SKM-1 treated with dmso at 0.1 percent for 144 hours (cell line): ENCODE measurements at regions not wholly inside any gene's neighbourhood (a gene's known extent, or its start where the extent isn't known, plus 50 kb on each side); places are given as distances from the start of the nearest gene placed in this dataset.

ENCODE experiments used
- DNase-seq: peaks from one replicate; lab custom pipeline; 2025; ENCODE audit not compliant: unreplicated experiment; lab: John Stamatoyannopoulos, UW

- no peak for DNase-seq
Observed at GRCh38 chr18:29184654-29185053, 1007.7 kb upstream of the CDH2 start.

- DNase-seq: no peak
Observed at GRCh38 chr18:29181151-29181901, 1004.4 kb upstream of the CDH2 start.

- no peak for DNase-seq
Observed at GRCh38 chr18:29176681-29177080, 999.8 kb upstream of the CDH2 start.

- DNase-seq: no peak
Observed at GRCh38 chr18:29174891-29175290, 998.0 kb upstream of the CDH2 start.

GRCh38 chr18:29172756-29173067 is 995.8 kb upstream of the CDH2 start:
- no peak for DNase-seq

GRCh38 chr18:29171892-29172755 is 995.2 kb upstream of the CDH2 start:
- no peak for DNase-seq

- DNase-seq: no peak
Observed at GRCh38 chr18:29169599-29169998, 992.7 kb upstream of the CDH2 start.

GRCh38 chr18:29164993-29165599 is 988.2 kb upstream of the CDH2 start:
- no peak for DNase-seq

- DNase-seq: no peak
Observed at GRCh38 chr18:29164020-29164706, 987.2 kb upstream of the CDH2 start.

GRCh38 chr18:29163596-29163995 is 986.7 kb upstream of the CDH2 start:
- DNase-seq: no peak

- no peak for DNase-seq
Observed at GRCh38 chr18:29161429-29161828, 984.5 kb upstream of the CDH2 start.

- DNase-seq: no peak
Observed at GRCh38 chr18:29160170-29160569, 983.2 kb upstream of the CDH2 start.

- DNase-seq: no peak
Observed at GRCh38 chr18:29157905-29158304, 981.0 kb upstream of the CDH2 start.

- DNase-seq: no peak
Observed at GRCh38 chr18:29157057-29157780, 980.3 kb upstream of the CDH2 start.

GRCh38 chr18:29156531-29156930 is 979.6 kb upstream of the CDH2 start:
- DNase-seq: no peak

- no peak for DNase-seq
Observed at GRCh38 chr18:29154758-29155725, 978.1 kb upstream of the CDH2 start.

GRCh38 chr18:29154196-29154757 is 977.3 kb upstream of the CDH2 start:
- no peak for DNase-seq

GRCh38 chr18:29153091-29153490 is 976.2 kb upstream of the CDH2 start:
- no peak for DNase-seq

GRCh38 chr18:29147944-29148343 is 971.0 kb upstream of the CDH2 start:
- DNase-seq: no peak
